KG1 (cell line): ENCODE measurements at regions not wholly inside any gene's neighbourhood (a gene's known extent, or its start where the extent isn't known, plus 50 kb on each side); places are given as distances from the start of the nearest gene placed in this dataset.
"Not testable (repeated sequence)": the region's sequence is repeated elsewhere in the genome, so short reads cannot be mapped to it uniquely, and the experiment has no call there.

ENCODE experiments used
- DNase-seq: peaks from one replicate; lab custom pipeline; 2025; lab: John Stamatoyannopoulos, UW

DNA sequence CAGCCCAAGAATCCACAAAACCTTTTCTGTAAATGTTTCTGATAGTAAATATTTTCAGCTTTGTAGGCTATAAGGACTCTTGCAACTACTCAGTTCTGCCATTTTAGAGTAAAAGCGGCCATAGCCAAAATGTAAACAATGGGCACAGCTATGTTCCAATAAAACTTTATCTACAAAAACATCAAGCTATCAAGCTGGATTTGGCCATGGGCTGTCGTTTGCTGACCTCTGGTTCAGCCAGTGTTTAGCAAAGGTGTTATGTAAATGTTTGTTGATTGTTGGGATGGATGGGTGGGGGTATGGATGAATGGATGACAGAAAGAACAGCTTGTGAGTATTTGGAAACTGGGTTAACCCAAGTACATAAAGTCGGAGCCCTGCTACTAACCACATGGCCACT lies 111.1 kb upstream of the VRK1 start:
- DNase-seq, result no peak

DNA sequence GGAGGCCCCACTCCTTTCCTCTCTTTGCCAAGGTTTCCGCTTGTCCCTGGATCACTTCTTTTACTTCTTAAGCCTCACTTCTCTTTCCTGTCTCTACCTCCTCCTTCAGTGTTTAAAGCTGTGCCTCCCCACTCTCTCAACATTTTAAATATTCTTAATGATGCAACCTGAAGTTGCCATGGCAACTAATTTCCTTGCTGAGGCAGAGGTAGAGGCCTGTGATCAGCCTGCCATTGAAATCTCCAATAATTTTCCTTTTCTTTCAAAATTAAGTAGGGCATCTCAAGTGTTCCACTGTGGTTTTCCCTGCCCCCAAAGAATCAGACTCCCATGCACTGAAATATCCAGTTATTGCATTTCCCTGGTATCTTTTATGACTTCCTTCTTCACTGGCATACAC lies 108.6 kb upstream of the VRK1 start:
- no peak for DNase-seq

DNA sequence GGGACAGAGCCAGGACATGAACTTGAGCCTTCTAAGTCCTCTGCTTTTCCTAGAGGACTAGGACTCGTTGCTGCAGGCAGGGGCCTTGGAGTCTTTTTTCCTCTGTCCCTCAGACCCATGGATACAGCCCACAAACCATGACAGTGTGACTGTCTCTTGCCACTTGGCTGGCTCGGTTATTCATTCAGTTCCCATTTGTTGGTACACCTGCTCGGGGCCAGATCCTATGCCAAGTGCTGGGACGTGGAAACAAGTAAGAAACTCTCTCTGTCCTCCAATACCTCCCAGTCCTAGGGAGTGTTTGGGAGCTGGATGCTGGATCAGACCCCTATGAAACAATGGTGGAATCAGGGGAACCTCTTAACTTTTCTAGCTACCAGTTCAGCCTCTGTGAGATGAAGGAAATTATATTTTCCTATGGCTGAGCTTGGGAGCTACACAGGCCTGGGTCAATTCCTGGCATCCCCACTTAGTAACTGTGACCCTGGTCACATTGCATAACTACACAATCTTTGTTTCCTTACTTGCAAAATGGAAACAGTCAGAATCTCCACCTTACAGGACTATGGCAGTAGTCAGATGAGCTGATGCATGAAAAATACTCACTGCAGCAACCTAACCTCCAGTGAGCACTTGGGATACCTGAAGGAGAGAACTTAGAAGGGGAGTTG lies 106.3 kb upstream of the VRK1 start:
- no peak for DNase-seq

DNA sequence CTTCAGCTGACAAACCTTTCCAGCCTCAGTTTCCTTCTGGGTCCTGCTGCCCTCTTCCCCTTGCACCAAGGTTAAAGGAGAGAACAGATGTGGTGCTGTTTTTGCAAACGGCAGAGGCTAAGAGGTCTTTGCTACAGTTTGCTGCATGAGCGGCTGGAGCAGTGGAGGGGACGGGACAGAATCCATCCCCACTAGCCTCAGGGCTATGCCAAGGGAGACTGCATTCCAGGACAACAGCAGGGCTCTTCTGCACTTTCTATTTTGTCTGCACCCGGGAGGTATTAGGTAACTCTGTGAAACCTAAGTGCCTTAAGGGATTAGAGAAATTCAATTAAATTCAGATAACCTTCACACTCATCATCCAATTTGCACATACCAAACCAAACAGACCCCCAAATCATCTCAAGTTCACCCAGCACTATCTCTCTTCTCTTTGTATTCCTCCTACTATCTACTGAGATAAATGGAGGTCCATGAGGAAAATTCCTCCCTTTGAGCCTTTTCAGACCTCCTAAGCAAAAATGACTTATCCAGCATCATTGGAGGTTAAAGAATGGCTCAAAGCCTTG lies 103.8 kb upstream of the VRK1 start:
- no peak for DNase-seq

DNA sequence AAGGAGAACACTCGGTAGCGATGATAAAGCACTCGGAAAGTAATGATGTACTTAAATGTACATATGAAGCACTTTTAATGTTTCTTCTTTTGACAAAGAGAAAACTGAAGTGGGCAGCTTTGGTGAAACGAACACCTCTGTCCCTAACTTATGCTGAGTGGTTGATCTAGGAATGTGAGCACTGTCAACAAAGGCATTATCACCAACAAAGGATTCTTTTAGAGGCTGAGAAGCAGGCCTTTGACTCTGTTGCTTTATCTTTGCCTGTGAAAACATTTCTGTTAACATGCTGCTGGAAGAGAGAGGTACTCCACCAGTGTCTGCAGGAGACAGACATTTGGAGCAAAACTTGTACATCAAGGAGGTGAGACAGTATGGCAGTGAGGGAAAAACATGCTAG lies 103.2 kb upstream of the VRK1 start:
- DNase-seq, result no peak

DNA sequence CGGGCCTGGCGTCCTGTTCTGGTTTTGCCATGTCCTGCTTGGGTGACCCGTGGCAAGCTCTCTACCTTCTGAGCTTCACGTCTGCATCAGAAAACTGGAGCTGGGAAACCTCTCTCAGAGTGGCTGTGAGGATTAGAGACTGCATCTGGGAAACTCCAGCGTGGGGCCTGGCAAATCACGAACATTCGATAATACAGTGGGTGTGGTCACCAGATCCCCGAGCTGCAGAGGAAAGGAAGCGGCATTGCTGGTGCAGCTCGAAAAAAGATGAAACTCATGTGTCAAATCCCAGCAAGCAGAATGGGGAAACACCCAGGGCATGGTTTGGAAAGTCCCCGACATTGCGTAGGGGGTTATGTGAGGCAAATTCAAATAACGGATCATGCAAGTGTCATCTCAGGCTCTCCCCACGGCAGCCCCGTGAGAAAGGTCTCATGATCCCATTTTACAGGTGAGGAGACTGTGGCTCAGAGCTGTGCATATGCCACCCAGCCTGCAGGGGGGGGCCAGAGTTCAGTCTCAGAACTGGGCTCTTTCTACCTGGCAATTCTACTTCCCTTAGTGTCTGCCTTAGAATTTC lies 98.1 kb upstream of the VRK1 start:
- no peak for DNase-seq

DNA sequence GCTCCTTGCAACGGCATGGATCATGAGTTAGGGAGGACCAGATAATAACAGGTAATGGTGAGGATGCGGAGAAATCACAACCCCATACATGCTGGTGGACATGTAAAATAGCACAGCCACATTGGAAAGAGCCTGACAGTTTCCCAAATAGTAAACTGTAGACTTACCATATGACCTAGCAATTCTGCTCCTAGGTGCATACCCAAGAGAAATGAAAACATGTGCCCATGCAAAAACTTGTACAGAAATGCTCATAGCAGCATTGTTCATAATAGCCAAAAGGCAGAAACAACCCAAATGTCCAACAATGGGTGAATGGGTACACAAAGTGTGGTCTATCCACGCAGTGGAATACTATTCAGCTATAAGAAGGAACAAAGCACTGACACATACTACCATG lies 97.5 kb upstream of the VRK1 start:
- no peak for DNase-seq

DNA sequence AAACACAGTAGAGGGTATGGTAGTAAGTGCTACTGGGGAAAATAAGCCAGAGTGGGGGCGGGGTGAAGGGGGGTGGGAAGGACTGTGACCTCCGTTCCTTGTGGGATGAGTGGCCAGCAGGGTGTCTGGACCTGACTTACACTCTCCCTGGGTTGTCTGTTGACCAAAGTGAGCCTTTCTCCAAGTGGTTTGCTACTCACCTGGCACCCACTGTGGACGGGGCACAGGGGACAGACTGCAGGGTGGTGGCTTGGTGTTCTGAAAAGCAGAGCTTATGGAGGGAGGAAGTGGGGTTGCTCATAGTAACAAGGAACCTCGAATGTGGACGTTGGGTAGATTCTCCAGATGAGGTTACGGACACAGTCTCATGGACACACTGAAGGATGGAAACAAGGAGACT lies 94.4 kb upstream of the VRK1 start:
- DNase-seq, result no peak

DNA sequence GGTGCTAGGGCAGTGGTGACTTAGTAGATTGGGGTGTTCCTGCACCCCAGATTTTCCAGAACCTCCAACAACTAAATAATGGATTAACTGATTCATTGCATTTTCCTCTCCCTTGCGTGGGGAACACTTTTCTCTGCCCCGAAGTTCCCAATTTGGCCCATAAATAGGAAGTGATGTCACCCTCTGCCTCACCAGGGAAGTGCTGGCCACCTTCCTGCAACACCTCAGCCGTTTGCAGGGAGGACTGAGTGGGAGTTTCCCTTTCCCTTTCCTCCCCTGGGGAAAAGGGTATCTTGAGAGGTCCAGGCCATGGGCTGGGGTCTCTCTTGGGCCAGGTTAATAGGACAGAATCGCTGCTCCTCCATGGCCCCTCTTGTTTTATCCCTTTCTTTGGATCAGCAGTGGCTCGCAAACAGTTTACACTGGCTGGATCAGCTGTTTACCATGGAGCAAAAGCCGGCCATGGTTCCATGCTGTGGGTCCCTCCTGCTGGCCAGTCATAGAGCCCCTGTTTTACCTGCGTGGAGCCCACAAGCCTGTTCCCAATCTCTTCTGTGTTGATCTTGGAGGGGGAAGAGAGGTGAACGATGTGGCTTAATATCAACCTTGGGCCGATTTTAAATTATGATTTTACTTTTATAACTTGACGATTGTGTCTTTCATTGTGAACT lies 91.6 kb upstream of the VRK1 start:
- DNase-seq, result no peak

DNA sequence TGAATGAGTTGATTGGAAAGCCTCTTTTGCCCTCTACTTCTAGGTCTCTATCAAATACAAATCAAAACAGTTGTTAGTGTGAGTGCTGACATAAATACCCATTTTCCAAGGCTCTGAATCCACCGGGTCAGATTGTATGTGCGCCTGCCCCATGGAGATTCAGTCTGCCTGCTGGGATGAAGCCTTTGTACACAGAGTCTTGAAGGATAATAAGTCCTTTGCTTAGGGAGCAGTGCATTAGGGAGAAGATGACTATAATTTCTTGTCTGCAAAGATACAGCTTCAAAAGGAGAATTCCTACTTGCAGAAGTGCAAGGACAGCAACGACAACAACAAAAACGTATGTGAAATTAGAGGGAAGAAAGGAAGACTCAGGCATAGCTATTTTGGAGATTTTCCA lies 90.3 kb upstream of the VRK1 start:
- no peak for DNase-seq

DNA sequence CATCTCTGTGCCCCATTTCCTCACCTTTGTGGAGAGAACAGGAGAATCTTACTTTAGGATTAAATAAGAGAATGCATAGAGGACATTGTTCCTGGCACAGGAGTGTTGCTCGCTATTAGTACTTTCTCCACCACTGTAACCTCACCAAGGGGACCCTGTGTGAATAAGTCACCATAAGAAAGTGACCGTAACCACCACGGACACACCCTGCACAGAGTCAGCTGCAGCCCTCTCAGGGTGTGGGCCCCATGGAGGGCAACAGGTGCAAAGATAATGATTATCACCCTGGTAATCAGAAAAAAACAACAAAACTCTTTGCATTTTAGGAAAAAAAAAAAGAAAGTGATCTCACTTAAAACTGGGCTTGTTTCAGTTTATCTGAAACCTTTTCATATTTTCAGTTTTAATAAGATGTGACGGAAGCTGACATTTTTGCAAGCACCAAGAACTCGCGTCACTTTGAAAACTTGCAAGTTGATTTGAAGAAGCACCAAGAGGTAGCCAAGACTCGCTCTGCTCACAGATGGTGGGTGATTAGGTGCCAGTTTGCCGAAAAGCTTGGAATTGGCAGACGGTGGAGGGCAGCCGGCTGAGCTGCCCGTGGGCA lies 87.0 kb upstream of the VRK1 start:
- no peak for DNase-seq

DNA sequence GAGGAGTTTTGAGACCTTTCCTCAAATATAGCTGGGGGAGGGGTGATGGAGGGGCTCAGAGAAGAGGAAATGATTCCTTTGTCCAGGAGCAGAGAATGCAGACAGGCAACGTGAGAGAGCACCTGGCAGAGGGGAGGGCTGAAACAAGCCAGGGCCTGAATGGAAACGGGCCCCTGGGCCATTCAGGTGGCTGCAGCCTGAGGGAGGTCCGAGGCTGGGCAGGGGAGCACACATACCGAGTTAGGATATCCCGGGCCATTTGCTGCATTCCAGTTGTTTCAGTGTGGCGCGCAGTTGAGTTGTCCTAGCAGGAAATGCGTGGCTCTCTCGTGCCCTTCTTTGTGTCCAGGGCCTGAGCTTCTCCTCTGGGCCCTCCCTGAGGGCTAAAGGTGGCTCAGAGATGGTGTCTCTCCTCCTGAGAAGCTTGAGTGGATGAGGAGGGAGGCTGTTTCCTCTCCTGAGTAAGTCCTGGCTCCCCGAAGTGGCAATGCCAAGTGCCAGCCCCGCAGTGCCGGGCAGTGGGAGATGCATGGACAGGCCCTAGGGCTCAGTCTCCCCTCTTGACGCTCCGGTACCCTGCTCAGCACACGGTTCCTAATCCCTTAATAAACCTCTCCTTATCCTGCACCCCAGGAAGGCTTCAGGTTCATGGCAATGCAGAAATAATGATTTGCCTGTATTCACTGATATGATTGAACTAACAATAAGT lies 85.5 kb upstream of the VRK1 start:
- no peak for DNase-seq

DNA sequence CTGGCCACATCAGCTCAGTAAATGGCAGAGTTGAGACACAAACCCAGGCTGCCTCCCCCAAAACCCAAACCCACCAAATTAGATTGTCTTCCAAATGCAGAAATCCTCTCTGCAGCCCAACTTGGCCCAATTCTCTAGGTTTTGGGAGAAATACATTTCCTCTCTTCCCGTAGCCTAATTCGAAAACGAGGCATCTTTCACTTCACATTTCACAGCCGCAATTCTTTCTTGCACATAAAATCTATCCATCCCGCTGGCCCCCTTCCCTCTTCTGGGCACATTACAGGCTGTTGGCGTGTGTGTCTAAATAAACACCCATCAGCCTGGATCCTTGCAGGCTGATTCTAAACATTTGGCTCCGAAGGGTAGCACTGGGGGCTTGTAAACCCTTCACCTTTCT lies 83.8 kb upstream of the VRK1 start:
- no peak for DNase-seq

DNA sequence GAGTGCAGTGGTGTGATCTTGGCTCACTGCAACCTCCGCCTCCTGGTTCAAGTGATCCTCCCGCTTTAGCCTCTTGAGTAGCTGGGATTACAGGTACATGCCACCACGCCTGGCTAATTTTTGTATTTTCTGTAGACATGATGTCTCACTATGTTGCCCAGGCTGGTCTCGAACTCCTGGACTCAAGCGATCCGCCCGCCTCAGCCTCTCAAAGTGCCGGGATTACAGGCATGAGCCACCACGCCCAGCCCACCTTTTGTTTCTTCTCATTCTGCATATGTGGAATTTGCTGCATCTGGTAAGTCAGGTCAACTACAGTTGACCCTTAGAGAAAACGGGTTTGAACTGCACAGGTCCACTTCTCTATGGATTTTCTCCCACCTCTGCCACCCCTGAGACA lies 82.6 kb upstream of the VRK1 start:
- not testable (repeated sequence) for DNase-seq

DNA sequence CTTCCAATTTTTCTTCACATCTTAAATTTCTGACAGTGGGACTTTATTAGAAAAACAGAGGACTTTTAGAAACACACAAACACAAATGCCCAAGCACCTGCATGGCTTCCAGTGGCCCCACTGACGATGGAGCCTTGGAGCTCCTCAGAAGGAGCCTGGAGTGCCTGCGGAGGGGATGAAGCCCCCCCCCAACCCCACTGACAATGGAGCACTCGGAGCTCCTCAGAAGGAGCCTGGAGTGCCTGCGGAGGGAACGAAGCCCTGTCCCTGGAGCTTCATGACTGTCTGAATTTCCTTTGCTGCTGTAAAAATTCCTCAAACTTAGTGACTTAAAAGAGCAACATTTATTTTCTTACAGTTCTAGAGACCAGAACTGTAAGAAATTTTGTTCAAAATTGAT lies 80.1 kb upstream of the VRK1 start:
- DNase-seq, result no peak

DNA sequence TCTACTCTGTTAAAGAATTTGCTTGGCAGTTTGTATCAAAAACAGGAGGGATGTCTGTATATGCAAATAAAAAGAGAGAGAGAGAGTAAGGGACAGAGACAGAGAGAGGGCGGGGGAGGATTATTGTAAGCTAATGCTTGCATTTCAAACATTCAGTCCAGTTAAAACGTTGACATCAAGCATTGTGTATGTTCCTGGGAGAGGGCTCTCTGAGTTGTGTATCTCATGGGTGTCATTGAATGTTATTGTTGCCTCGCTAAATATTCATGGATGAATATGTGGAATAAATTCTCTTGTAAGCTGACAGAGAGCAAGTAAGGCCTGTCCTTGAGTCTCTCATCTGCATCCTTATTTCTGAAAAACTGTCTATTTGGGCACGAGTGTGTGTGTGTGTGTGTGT lies 78.8 kb upstream of the VRK1 start:
- DNase-seq, result no peak

DNA sequence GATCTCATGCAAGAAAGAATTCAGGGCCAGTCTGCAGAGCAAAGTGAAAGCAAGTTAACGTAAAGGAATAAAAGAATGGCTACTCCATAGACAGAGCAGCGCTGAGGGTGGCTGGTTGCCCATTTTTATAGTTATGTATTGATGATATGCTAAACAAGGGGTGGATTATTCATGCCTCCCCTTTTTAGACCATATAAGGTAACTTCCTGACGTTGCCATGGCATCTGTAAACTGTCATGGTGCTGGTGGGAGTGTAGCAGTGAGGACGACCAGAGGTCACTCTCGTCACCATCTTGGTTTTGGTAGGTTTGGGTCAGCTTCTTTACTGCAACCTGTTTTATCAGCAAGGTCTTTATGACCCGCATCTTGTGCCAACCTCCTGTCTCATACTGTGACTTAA lies 76.5 kb upstream of the VRK1 start:
- not testable (repeated sequence) for DNase-seq

DNA sequence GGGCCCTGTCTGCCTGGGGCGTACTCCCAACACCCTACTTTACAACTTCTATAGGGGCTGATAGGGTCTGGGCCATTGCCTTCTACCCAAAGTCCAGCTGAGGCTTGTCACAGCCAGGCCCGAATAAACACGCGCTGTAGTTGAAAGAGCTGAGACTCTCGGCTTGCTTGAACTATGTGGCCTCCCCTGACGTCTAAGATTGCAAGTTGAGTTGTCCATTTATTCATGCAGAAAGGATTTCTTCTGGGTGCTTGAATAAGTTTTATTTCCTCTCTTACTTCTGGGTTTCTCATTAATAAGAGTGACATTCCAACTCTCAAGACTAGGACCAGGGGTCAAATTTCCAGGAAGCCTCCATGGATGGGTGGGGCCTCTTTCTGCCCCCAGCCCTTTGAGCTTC lies 74.4 kb upstream of the VRK1 start:
- no peak for DNase-seq

DNA sequence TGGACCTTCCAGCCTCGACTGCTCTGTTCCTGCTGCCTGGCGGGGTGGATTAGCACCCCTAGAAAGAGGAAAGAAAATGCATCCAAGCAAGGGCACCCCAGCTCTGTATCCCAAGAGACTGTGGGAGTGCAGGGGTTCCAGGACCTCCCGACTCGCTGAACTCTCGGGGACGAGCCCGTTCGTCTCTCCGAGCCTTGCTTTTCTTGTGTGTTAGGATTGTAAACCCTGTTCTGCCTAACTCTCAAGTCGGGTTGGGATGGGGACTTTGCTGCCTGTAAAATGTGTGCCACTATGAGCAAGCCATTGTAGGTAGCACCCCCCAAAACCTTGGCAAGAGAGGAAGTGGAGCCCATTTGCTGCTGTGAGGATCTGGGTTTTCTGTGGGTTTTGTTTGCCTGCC lies 73.2 kb upstream of the VRK1 start:
- no peak for DNase-seq

DNA sequence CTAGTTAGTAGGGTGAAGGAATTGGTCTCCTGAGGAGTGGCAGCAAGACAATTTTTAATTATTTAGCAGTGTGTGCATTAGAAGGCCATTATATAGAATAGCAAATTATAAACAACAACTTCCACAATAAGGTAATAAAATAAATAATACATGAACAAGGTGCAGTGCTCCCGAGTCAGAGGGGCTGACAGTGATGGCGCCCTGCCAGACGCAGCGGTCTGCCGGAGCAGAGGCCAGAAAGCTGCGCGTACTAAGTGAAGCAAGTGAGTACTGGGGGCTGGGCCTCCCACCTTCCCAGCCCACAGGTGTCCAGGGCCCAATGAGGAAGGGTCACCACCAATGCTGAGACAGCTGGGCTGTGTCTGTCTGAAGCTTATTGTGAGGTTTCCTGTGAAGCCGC lies 72.0 kb upstream of the VRK1 start:
- DNase-seq, result no peak

DNA sequence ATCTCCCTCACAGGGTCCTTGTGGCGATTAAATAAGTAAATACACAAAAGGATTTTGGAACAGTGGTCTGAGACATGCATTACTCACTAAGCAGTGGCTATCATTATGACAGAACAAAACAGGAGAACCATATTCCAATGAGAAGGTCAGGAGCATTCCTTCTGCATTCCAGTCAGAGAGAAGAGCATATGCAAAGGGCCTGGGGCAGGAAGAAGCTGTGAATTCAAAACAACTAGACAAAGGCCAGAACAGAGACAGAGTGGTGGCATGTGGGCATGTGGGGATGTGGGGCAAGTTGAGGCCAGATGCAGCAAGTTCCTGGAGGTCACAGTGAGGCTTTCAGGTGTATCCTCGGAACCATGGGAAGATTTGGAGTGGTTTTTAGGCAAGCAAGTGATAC lies 70.1 kb upstream of the VRK1 start:
- no peak for DNase-seq

DNA sequence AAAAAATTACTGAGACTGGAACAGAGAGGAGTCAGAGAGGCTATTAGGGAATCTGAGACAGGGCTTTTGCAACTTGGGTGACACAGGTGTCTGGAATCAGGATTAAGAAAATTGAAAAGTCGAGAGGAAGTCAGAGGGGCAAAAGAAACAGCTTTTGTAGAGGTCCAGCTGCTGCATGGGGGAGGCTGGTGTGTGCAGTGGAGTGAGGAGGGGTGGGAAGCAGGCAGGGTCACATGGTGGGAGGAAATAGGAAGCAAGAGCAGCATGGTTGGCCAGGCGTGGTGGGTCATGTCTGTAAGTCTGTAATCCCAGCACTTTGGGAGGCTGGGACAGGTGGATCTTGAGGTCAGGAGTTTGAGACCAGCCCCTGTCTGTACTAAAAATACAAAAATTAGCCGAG lies 69.7 kb upstream of the VRK1 start:
- no peak for DNase-seq
